ENCODE measurements at regions not wholly inside any gene's neighbourhood (a gene's known extent, or its start where the extent isn't known, plus 50 kb on each side); places are given as distances from the start of the nearest gene placed in this dataset.

DNA sequence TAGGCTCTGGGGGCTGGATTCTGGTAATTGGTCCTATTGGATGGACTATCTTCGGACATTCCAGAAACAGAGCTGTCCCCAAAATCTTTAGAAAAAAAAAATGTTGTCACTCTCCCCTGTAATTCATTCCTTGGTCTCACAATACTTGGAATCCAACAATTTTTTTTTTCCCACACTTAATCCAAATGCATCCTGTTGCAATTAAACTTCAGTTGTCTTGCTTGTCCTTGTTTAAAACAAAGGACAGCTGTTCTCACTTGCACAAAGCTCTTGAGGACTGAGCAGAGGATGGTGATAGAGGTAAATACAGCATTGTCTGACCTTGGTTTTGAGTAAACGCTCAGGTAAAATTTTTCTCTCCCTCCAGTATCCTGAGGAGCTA lies 75.3 kb downstream of the SC5D start:
- CTCF ChIA-PET, result interaction anchor here (0.6 to 5.9 kb wide), 20 partner anchors 9 to 223 kb away, joined by 3 to 51 read pairs (median 4); no protein-coding TSS in a partner anchor
- TF ChIP-seq, protein P1, sequence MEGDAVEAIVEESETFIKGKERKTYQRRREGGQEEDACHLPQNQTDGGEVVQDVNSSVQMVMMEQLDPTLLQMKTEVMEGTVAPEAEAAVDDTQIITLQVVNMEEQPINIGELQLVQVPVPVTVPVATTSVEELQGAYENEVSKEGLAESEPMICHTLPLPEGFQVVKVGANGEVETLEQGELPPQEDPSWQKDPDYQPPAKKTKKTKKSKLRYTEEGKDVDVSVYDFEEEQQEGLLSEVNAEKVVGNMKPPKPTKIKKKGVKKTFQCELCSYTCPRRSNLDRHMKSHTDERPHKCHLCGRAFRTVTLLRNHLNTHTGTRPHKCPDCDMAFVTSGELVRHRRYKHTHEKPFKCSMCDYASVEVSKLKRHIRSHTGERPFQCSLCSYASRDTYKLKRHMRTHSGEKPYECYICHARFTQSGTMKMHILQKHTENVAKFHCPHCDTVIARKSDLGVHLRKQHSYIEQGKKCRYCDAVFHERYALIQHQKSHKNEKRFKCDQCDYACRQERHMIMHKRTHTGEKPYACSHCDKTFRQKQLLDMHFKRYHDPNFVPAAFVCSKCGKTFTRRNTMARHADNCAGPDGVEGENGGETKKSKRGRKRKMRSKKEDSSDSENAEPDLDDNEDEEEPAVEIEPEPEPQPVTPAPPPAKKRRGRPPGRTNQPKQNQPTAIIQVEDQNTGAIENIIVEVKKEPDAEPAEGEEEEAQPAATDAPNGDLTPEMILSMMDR (IDR thresholded peaks at IDR 0.05; ENCODE audit: control extremely low read depth, extremely low read depth, low read depth, missing control alignments), result no peak
- POLR2A ChIA-PET, result interaction anchor here (0.7 kb wide), 1 partner anchor 26 kb away, joined by 3 read pairs; no protein-coding TSS in a partner anchor

DNA sequence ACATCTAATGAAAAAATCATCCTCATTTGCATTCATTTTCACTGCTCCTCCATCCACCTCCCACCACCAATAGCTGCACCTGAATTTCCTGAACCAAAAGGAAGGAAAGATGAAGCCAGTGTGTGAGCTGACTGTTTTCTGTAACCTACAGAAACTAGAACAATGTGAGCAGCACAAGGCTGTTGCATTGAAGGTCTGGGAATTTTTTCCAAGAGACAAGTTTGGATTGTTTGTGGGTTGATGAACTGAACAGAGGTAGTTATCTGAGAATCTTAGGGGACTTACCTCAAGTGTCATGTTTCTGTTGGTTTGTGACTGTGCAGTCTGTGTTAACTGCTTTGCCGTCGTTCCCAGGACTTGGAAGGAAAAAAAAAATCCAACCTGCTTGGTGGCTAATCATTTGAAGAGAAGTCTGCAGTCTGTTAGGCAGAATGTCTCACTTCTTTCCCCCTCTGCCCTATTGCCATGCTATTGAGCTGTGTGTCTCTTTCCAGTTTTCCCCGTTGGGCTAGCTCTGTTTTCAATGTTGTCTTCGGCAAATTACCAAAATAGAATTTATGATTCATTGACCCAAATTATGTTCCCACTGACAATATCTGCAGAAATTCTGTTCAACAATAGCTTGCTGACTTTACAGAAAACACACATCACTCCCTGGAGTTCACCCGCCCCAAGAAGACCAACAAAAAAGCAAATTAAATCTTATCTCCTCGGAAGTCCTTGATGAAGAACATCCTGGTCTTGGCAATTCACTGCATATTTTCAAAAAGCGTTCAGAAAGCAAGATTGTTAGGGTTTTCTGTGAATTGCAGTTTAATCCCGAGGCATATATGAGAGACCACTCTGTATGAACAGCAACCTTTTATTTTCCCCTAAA lies 76.0 kb downstream of the SC5D start:
- POLR2A ChIA-PET, result interaction anchor here (0.7 kb wide), 1 partner anchor 26 kb away, joined by 3 read pairs; no protein-coding TSS in a partner anchor
- no peak for DNase-seq (ENCODE audit: extremely low spot score)
- TF ChIP-seq, protein P1 (IDR thresholded peaks at IDR 0.05; ENCODE audit: control extremely low read depth, extremely low read depth, low read depth, missing control alignments), result no peak
- CTCF ChIA-PET, result interaction anchor here (1.0 to 5.9 kb wide), 15 partner anchors 9 to 222 kb away, joined by 3 to 51 read pairs (median 5); no protein-coding TSS in a partner anchor

More for the DNA sequence above, 75.3 kb downstream of the SC5D start:
- DNase-seq (ENCODE audit: extremely low spot score), result no peak

DNA sequence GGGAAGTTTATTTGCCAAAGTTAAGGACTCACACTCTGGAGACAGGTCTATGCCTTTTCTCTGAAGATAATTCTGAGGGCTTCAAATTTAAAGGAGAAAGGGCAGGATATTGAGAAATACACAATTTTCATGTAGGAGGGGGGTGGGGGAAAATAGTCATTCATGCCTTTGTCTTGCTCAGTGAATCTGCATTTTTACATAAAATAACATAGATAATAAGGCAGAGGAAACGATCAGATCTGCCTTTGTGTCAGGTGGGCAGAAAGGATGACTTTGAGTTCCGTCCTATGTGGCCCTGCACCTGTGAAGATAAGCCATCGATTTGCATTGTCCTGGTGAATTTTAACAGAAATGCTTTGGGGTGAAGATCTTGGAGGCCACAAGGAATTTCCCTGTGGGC lies 76.8 kb downstream of the SC5D start:
- POLR2A ChIA-PET, result no interaction called here
- TF ChIP-seq, protein P1 (IDR thresholded peaks at IDR 0.05; ENCODE audit: control extremely low read depth, extremely low read depth, low read depth, missing control alignments), result no peak
- DNase-seq (ENCODE audit: extremely low spot score), result no peak
- CTCF ChIA-PET, result interaction anchor here (1.0 to 5.9 kb wide), 4 partner anchors 9 to 222 kb away, joined by 3 to 51 read pairs (median 4); no protein-coding TSS in a partner anchor

GRCh38 chr11:121372028-121372427 lies 79.5 kb downstream of the SC5D start:
- ChIA-PET POLR2A (no interaction called here), CTCF (interaction anchor here (1.2 to 1.7 kb wide), 2 partner anchors 11 to 38 kb away, joined by 3 to 4 read pairs; no protein-coding TSS in a partner anchor)

GRCh38 chr11:121372671-121373429 lies 79.3 kb upstream of the SORL1 start:
- ChIA-PET POLR2A (no interaction called here), CTCF (interaction anchor here (0.9 to 1.7 kb wide), 4 partner anchors 13 to 55 kb away, joined by 3 to 5 read pairs (median 4); no protein-coding TSS in a partner anchor)
- DNase-seq (ENCODE audit: extremely low spot score), result peak; percentile 64
- TF ChIP-seq, protein P1 (IDR thresholded peaks at IDR 0.05; ENCODE audit: control extremely low read depth, extremely low read depth, low read depth, missing control alignments), result no peak

More at GRCh38 chr11:121372028-121372427, 79.5 kb downstream of the SC5D start:
- no peak for DNase-seq (ENCODE audit: extremely low spot score)
- TF ChIP-seq, protein P1 (IDR thresholded peaks at IDR 0.05; ENCODE audit: control extremely low read depth, extremely low read depth, low read depth, missing control alignments), result no peak

Data from GM10248 (cell line).